GM20000 (cell line): ENCODE measurements at regions not wholly inside any gene's neighbourhood (a gene's known extent, or its start where the extent isn't known, plus 50 kb on each side); places are given as distances from the start of the nearest gene placed in this dataset.

Experiments
- DNase-seq: peaks from one replicate; pipeline ENCODE4 v3.0.0; 2012; ENCODE audit warnings: low spot score
- TF ChIP-seq, protein P1 (sequence below): IDR thresholded peaks from 2 replicates; pipeline ENCODE4 v1.5.1; 2012; ENCODE audit warnings: mild to moderate bottlenecking, control low read depth; ENCODE audit errors: extremely low read depth, missing control alignments

DNA sequence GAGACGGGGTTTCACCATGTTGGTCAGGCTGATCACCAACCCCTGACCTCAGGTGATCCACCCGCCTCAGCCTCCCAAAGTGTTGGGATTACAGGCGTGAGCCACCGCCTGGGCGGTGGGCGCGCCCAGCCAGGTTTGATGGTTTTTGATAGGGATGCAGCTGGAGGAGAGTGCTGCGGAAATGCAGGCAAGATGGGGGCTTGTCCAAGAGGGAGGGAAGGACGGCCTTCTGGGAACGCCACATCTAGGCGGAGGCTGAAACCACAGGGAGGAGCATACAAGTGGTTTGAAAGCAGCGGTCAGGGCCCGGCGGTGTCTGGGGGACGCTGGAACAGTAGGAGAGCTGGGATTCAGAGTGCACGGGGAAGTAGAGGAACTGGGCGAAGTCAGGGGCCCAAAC is 134.6 kb downstream of the VRK1 start:
- DNase-seq, result no peak

DNA sequence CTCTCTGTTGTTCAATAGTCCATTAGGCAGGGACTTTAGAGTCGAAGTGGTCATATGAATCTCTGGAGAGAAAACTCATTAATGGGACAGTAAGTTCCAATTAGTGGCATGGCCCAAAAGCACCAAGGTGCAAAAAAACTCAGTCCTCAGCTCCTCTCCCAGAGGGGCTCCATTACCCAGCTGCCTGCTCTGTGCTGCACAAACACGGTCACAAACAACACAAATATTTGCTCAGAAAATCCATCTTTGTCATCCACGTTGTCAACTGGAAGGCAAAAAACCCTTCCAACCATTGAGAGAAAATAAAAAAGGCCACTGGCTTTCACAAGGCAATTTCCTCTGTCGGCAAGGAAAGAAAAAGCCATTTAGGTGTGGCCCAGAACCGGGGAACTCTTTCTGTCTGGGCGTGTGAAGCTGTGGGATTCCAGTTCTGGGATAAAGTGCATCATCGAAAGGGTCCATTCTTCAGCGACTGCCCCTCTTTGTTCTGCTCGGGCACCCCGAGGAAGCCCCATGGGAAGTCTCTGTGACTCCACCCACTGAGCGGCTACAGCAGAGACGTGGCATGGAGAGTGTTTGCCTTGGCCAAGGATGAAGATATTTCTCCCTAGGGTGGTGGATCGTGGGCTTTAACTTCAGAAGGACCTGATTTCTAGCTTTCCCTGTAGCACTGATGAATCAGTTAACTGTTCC is 137.6 kb downstream of the VRK1 start:
- no peak for DNase-seq
- TF ChIP-seq, protein P1, sequence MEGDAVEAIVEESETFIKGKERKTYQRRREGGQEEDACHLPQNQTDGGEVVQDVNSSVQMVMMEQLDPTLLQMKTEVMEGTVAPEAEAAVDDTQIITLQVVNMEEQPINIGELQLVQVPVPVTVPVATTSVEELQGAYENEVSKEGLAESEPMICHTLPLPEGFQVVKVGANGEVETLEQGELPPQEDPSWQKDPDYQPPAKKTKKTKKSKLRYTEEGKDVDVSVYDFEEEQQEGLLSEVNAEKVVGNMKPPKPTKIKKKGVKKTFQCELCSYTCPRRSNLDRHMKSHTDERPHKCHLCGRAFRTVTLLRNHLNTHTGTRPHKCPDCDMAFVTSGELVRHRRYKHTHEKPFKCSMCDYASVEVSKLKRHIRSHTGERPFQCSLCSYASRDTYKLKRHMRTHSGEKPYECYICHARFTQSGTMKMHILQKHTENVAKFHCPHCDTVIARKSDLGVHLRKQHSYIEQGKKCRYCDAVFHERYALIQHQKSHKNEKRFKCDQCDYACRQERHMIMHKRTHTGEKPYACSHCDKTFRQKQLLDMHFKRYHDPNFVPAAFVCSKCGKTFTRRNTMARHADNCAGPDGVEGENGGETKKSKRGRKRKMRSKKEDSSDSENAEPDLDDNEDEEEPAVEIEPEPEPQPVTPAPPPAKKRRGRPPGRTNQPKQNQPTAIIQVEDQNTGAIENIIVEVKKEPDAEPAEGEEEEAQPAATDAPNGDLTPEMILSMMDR, result no peak

More for the DNA sequence above, 134.6 kb downstream of the VRK1 start:
- TF ChIP-seq, protein P1, result no peak

DNA sequence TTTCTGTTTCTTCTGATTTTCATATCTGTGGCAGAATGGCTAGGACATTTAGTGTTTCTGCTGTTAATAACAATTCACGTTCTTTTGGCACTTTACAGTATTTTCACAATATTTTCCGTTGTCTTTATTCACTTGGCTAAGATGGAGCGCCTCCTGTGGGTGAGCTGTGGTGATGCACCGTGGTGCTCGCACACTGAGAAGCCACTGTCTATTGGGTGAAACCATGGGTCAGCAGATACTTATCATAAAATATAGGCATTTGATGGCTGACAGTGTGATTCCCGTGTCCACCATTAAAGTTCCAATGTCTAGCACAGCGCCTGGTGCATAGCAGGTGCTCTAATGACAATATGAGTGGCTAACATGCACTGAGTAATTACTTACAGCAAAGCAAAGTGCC is 141.8 kb downstream of the VRK1 start:
- peak; percentile 27 for DNase-seq
- TF ChIP-seq, protein P1, result peak; percentile 70

DNA sequence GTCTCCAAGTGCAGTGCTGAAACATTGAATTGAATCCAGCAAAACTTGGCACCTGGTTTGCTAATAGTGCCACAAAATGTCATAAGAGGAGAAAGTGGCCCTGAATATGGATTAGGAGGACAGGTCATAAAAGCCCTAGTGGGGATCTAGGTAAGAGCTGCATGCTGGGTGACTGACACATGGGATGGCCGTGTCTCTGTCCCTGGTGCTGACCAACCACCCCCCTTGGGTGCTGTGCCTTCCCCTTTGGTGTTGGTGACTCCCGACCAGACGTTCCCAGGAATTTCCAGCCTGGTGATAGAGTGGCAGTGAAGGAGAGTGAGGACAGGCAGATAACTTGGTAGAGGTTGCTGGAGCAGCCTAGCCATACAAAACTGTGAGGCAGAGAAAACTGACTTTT is 142.8 kb downstream of the VRK1 start:
- DNase-seq, result no peak
- TF ChIP-seq, protein P1, result no peak

DNA sequence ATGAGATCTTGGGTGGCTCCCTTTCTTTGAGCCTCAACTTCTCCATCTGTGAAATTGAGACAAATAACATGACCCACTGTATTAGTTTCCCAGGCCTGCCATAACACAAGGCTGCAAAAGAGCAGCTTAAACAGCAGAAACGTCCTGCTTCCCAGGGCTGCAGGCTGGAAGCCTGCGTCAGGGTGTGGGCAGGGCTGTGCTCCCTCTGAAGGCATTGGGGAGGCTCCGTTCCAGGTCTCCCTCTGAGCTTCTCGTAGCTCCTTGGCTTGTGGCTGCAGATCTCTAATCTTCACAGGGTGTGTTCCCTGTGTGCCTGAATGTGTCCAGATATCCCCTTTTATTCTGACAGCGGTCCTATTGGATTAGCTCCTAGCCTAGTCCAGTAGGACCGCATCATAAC is 147.1 kb downstream of the VRK1 start:
- no peak for DNase-seq
- TF ChIP-seq, protein P1, result no peak

DNA sequence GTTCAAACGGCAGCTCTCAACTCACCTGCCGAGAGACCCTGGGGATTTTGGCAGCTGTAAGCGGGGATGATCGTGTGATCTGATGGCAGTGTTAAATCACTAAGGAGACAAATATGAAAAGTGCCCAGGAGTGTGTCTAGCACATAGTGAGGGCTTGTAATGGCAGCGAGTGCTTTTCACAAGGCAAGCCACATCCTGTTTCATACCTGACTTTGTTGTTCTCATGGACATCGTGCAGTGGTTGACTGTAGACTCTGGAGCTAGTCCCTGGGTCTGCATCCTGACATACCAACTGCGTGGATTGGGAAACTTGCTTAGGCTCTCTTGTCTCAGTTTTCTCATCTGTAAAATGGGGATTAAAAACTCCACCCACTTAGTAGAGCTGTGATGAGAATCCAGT is 148.5 kb downstream of the VRK1 start:
- no peak for DNase-seq
- TF ChIP-seq, protein P1, result no peak

DNA sequence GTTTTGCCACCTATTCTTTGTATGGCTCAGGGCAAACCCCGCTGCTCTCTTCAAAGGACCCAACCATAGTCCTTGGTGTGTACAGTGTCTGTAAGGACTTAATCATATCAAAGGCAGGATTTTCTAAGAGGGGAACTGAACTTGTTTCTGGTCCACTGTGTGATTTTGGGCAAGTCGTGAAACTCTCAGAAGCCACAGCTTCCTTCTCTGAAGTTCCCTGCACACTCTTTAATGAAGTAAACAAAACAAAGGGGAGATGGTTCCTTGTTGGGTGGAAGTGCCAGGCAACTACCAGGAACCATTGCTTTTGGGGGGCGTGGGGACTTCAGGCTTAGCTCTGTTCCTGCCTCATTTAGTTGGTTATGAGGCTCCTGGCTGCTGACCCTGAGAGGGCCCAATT is 152.4 kb downstream of the VRK1 start:
- TF ChIP-seq, protein P1, result no peak
- no peak for DNase-seq
